DND-41 (cell line): ENCODE measurements at regions not wholly inside any gene's neighbourhood (a gene's known extent, or its start where the extent isn't known, plus 50 kb on each side); places are given as distances from the start of the nearest gene placed in this dataset.

Experiments used
- CTCF ChIP-seq: IDR thresholded peaks from 2 replicates; pipeline ENCODE4 v1.5.1; 2012; ENCODE audit warnings: borderline replicate concordance, low read length, moderate library complexity, mild to moderate bottlenecking; ENCODE audit not compliant: poor library complexity, severe bottlenecking; ENCODE audit errors: extremely low read depth
- EZH2 ChIP-seq: IDR thresholded peaks from 3 replicates; pipeline ENCODE4 v1.6.1; 2012; ENCODE audit warnings: borderline replicate concordance, low read depth, mild to moderate bottlenecking, moderate library complexity, low read length, inconsistent platforms; ENCODE audit not compliant: severe bottlenecking

GRCh38 chr19:31160336-31160926, 188.8 kb downstream of the TSHZ3 start:
- TF ChIP-seq CTCF = no peak
- TF ChIP-seq EZH2 = no peak
